Stimulated activated naive CD8-positive, alpha-beta T cell treated with anti-CD3 and anti-CD28 coated beads, Interleukin-15, Interleukin-2, amounts not matched to agents 100 U/mL and 50 U/mL, for 24 hours (primary cell): ENCODE measurements at regions not wholly inside any gene's neighbourhood (a gene's known extent, or its start where the extent isn't known, plus 50 kb on each side); places are given as distances from the start of the nearest gene placed in this dataset.

Source experiments
- ATAC-seq: fragments of 150-1000 bp; cut with Tn5 transposase; one replicate; pipeline ENCODE4 v1.10.0; 2021
- DNase-seq: peaks from one replicate; pipeline ENCODE4 v3.0.0; 2021

DNA sequence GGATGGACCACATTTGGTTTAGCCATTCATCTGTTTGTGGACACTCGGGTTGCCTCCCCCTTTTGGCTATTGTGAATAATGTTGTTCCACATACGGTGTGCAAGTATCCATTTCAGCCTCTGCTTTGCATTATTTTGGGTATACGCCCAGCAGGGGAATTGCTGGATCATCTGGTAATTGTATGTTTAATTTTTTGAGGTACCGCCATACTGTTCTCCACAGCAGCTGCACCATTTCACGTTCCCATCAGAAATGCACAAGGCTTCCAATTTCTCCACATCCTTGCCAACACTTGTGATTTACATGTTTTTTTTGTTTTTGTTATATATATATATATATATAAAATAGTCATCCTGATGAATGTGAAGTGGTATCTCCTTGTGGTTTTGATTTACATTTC, 54.6 kb upstream of the TWIST2 start:
- no peak for DNase-seq

DNA sequence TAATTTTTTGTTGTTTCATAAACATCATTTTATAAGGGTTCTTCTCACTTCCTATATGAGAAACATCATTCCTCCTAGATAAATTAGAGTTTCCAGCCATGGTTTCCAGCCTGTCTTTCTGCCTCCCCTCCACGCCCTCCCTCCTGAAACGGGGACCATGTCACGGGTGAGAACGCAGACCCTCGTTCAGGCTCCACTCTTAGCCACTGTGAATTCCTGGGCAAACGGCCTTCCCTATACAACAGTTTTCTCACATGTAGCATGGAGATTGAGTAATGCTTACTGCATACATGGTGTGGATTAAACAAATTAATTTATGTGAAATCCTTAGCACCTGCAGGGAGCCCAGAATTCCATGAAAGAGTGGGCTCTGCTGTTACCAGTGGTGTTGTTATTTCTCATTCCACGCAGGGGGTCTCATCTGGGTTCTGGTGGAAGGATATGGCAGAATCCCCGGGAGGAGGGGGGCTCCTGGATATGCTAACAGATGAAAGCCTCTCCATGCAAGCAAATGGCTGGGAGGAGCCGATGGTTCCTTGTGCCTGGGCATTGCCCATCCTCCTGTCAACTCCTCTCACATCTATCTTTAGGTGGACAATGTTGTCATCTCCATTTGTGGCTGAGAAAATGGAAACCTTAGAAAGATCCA, 54.0 kb upstream of the TWIST2 start:
- DNase-seq: no peak
- no peak for ATAC-seq

More for the DNA sequence above, 54.6 kb upstream of the TWIST2 start:
- no peak for ATAC-seq

GRCh38 chr2:238796223-238796885, 51.5 kb upstream of the TWIST2 start:
- no peak for DNase-seq
- ATAC-seq: no peak

DNA sequence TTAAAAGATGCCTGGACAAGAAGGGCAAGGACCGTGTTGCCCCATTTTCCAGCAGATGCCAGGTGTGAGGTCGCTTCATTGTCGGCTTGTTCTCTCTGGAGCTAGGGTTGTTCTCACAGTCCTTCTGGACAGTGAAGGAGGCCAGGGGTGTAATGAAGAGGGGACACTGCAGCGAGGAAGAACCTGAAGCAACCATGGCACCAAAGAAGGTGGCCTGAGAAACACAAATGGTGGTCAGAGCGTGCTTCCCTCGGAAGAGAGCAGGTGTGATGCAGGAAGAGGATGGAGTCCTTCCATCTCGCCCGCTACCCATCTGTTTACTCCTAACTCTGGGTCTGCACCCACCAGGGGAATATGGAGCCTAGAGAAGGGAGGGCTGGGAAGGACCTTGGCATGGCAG, 50.3 kb upstream of the TWIST2 start:
- ATAC-seq (no peak), DNase-seq (no peak)
